SK-N-SH treated with all-trans-retinoic acid at 6 μM for 48 hours (cell line): ENCODE measurements at regions not wholly inside any gene's neighbourhood (a gene's known extent, or its start where the extent isn't known, plus 50 kb on each side); places are given as distances from the start of the nearest gene placed in this dataset.

Experiments
- CSDC2 ChIP-seq: fragments of 250-450 bp; sonication (Bioruptor Pico); IDR thresholded peaks from 2 replicates; pipeline ENCODE4 v1.5.0; 2020; ENCODE audit warnings: mild to moderate bottlenecking, moderate library complexity
- ESRRG ChIP-seq: fragments of 250-450 bp; sonication (Bioruptor Pico); IDR thresholded peaks from 2 replicates; pipeline ENCODE4 v1.6.1; 2021; ENCODE audit warnings: mild to moderate bottlenecking
- ISL1 ChIP-seq: fragments of 250-450 bp; sonication (Bioruptor Pico); IDR thresholded peaks from 2 replicates; pipeline ENCODE4 v2.1.2; 2022; ENCODE audit warnings: mild to moderate bottlenecking, moderate library complexity
- POU6F1 ChIP-seq: fragments of 250-450 bp; sonication (Bioruptor Pico); IDR thresholded peaks from 2 replicates; pipeline ENCODE4 v1.8.0; 2021; ENCODE audit warnings: low read depth, mild to moderate bottlenecking, moderate library complexity, borderline replicate concordance
- RARB ChIP-seq: fragments of 250-450 bp; sonication (Bioruptor Pico); IDR thresholded peaks from 2 replicates; pipeline ENCODE4 v1.8.0; 2021; ENCODE audit warnings: mild to moderate bottlenecking, moderate library complexity
- SNAI2 ChIP-seq: fragments of 250-450 bp; sonication (Bioruptor Pico); IDR thresholded peaks from 2 replicates; pipeline ENCODE4 v1.5.0; 2020; ENCODE audit warnings: mild to moderate bottlenecking, moderate library complexity
- ZC3H10 ChIP-seq: fragments of 250-450 bp; sonication (Bioruptor Pico); IDR thresholded peaks from 2 replicates; pipeline ENCODE4 v1.5.1; 2021; ENCODE audit warnings: mild to moderate bottlenecking, moderate library complexity
- ZFP3 ChIP-seq: fragments of 250-450 bp; sonication (Bioruptor Pico); IDR thresholded peaks from 2 replicates; pipeline ENCODE4 v1.5.0; 2020; ENCODE audit warnings: mild to moderate bottlenecking, moderate library complexity
- ZNF565 ChIP-seq: fragments of 450-650 bp; formaldehyde crosslinking; conservative IDR thresholded peaks from 2 replicates; pipeline ENCODE4 v1.5.0; 2020; ENCODE audit warnings: low read depth, mild to moderate bottlenecking, moderate library complexity
- ZNF70 ChIP-seq: fragments of 450-650 bp; formaldehyde crosslinking; IDR thresholded peaks from 2 replicates; pipeline ENCODE4 v1.5.0; 2020; ENCODE audit warnings: mild to moderate bottlenecking, moderate library complexity
- ZNF8 ChIP-seq: fragments of 450-650 bp; formaldehyde crosslinking; IDR thresholded peaks from 2 replicates; pipeline ENCODE4 v1.5.0; 2020; ENCODE audit warnings: mild to moderate bottlenecking, moderate library complexity

- TF ChIP-seq ZC3H10 (CRISPR knock-in tag): no peak
- TF ChIP-seq RARB (CRISPR knock-in tag): no peak
- no peak for TF ChIP-seq ZNF70 (CRISPR knock-in tag)
- TF ChIP-seq ESRRG (CRISPR knock-in tag): no peak
- no peak for TF ChIP-seq CSDC2 (CRISPR knock-in tag)
- no peak for TF ChIP-seq ZNF8
- no peak for TF ChIP-seq ZFP3 (CRISPR knock-in tag)
- TF ChIP-seq POU6F1 (CRISPR knock-in tag): no peak
- TF ChIP-seq SNAI2 (CRISPR knock-in tag): no peak
- TF ChIP-seq ZNF565 (CRISPR knock-in tag): no peak
- TF ChIP-seq ISL1: no peak
These were observed 167.6 kb upstream of the ELL2 start for GRCh38 chr5:96129276-96129675.
